Vagina (tissue), 2 donors: ENCODE measurements at regions not wholly inside any gene's neighbourhood (a gene's known extent, or its start where the extent isn't known, plus 50 kb on each side); places are given as distances from the start of the nearest gene placed in this dataset.

Experiments
- CTCF ChIP-seq, 3 experiments: fragments of 450-650 bp in 2 of 3; fragments of 200-600 bp in 1 of 3; sonication (generic) in 1 of 3; IDR thresholded peaks; one replicate each; pipeline ENCODE4 v1.5.1; 2017 to 2019; ENCODE audit warnings: antibody characterized with exemption in 3 of 3, mild to moderate bottlenecking in 2 of 3, moderate library complexity in 2 of 3
- POLR2AphosphoS5 ChIP-seq, 2 donors: sonication (generic); formaldehyde crosslinking; IDR thresholded peaks; one replicate each; pipeline ENCODE4 v1.9.0; 2017; ENCODE audit warnings: antibody characterized with exemption in 2 of 2, mild to moderate bottlenecking in 2 of 2, low read depth in 1 of 2; ENCODE audit not compliant: insufficient read depth in 1 of 2

GRCh38 chr2:120842456-120843439 is 107.1 kb downstream of the GLI2 start:
- TF ChIP-seq CTCF (IDR thresholded peaks at IDR 0.05) (no peak), POLR2AphosphoS5 (IDR thresholded peaks at IDR 0.05; ENCODE audit: insufficient read depth in 1 of 2, low read depth in 1 of 2) (no peak)
